ENCODE measurements at regions not wholly inside any gene's neighbourhood (a gene's known extent, or its start where the extent isn't known, plus 50 kb on each side); places are given as distances from the start of the nearest gene placed in this dataset.

DNA sequence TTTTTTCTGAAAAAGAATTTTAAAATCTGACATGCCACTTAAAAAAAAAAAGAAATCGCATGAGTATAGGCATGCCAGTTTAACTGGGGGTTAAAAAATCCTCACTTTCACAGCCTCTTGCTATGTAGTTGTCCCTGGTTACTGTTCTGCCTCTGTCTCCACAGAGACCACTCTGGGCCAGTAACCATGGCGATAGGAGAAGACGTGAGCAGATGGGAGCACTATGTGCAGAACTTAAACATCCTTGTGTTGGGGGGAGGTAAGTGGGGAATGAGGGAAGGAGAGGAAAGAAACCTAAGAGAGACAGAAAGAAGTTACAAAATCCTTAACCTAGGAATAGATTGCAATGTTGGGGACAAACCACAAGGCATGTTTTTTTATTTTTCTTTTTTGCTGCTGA, 75.9 kb upstream of the CYRIA start:
- Histone ChIP-seq H3K9ac (ENCODE audit: extremely low read depth, insufficient read length, low read length) (no peak overlapping the region), H3K4me2 (ENCODE audit: insufficient read depth, insufficient read length, low read length) (no peak overlapping the region), H2BK12ac (ENCODE audit: insufficient read length, low read depth, low read length) (no peak overlapping the region), H3K27me3 (ENCODE audit: insufficient read depth, low read length) (no peaks in the 10 kb centered on the region), H3K18ac (ENCODE audit: insufficient read length, low read depth, low read length) (no peak overlapping the region), H3K23me2 (ENCODE audit: insufficient read length, low read depth, low read length, poor library complexity, severe bottlenecking) (no peaks in the 10 kb centered on the region), H3K27ac (ENCODE audit: insufficient read length, low read depth, low read length) (no peak overlapping the region), H3K23ac (ENCODE audit: insufficient read length, low read depth, low read length) (no peak overlapping the region), H2BK15ac (ENCODE audit: low read depth, low read length) (no peak overlapping the region), H2BK20ac (ENCODE audit: low read depth, low read length, poor library complexity, severe bottlenecking) (no peak overlapping the region), H3T11ph (ENCODE audit: low read length) (no peak overlapping the region), H2BK120ac (ENCODE audit: low read depth, low read length, poor library complexity, severe bottlenecking) (no peak overlapping the region), H3K4ac (ENCODE audit: low read depth, low read length) (no peak overlapping the region), H3K14ac (ENCODE audit: insufficient read depth, low read length) (no peak overlapping the region), H3K56ac (ENCODE audit: insufficient read length, low read depth, low read length) (no peak overlapping the region), H3K4me1 (ENCODE audit: insufficient read depth, low read length) (no peaks in the 10 kb centered on the region), H4K8ac (replicated peaks; ENCODE audit: insufficient read length, low read depth, low read length) (no peak overlapping the region), H4K91ac (ENCODE audit: insufficient read length, low read depth, low read length) (no peak overlapping the region), H2AK5ac (ENCODE audit: insufficient read length, low read length) (no peak overlapping the region), H2BK5ac (ENCODE audit: insufficient read length, low read length) (no peak overlapping the region), H3K9me3 (ENCODE audit: control insufficient read depth, low read depth, low read length) (no peaks in the 10 kb centered on the region), H4K5ac (ENCODE audit: insufficient read length, low read depth, low read length) (no peak overlapping the region), H4K20me1 (ENCODE audit: control insufficient read depth, insufficient read depth, insufficient read length) (no peaks in the 10 kb centered on the region), H3K79me2 (ENCODE audit: insufficient read depth, low read length) (no peaks in the 10 kb centered on the region), H3K79me1 (ENCODE audit: insufficient read depth, low read depth, low read length, poor library complexity, severe bottlenecking) (no peaks in the 10 kb centered on the region), H2AFZ (ENCODE audit: low read length) (no peak overlapping the region)
- H3K27ac Mint-ChIP-seq = no peak overlapping the region
- no peak for TF ChIP-seq CTCF (conservative IDR thresholded peaks at IDR 0.05)
- DNase-seq = no peak
- no peak overlapping the region for H3K4me3 Mint-ChIP-seq
- peaks cover 0 to 2% of the 10 kb centered on the region in 2 experiments; a peak in 1 of 4 replicates for H3K4me1 Mint-ChIP-seq
- H3K36me3 Mint-ChIP-seq (ENCODE audit: insufficient read depth in 1 of 3, low read depth in 3 of 3) = no peaks in the 10 kb centered on the region
- no peaks in the 10 kb centered on the region for H3K9me3 Mint-ChIP-seq
- WGBS (ENCODE audit: extremely low coverage, insufficient read length, low lambda C conversion rate) = no CpG with 5 or more reads among the region's 3 CpGs
- peaks cover 4% of the 10 kb centered on the region; the same call in 1 of the 2 replicates for H3K27me3 Mint-ChIP-seq (ENCODE audit: low read depth)

All from H9 (cell line).